ENCODE measurements at regions not wholly inside any gene's neighbourhood (a gene's known extent, or its start where the extent isn't known, plus 50 kb on each side); places are given as distances from the start of the nearest gene placed in this dataset.
"Not testable (repeated sequence)": the region's sequence is repeated elsewhere in the genome, so short reads cannot be mapped to it uniquely, and the experiment has no call there.

DNA sequence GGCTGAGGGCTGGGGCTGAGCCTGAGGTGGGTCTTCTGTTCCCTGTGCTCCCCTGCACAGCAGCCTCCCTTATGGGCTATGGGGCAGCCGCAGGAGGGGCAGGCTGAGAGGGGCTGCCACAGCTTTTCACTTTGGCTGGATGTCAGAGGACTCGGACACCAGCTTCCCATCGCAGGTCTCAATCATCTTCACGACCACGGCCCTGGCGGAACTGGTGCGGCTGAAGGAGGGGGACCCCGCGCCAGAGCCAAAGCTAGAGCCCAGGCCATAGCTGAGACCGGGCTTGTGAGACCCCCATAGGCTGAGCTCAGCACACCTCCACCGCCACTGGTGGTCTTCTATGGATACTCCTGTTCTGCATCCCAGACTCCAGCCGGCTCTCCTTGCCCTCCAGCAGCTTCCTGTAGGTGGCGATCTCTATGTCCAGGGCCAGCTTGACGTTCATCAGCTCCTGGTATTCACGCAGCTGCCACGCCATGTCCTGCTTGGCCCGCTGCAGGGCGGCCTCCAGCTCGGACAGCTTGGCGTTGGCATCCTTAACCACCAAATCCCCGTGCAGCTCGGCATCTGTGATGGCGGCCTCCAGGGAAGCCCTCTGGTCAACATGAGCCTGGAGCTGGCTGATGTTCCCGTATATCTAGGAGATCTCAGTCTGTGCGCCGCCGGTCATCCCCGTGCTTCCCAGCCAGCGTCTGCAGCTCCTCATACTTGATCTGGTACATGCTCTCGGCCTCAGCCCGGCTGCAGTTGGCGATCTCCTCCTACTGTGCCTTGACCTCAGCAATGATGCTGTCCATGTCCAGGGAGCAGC lies 181.7 kb upstream of the SYNPR start:
- no peak for DNase-seq (ENCODE audit: low read depth, low spot score)

DNA sequence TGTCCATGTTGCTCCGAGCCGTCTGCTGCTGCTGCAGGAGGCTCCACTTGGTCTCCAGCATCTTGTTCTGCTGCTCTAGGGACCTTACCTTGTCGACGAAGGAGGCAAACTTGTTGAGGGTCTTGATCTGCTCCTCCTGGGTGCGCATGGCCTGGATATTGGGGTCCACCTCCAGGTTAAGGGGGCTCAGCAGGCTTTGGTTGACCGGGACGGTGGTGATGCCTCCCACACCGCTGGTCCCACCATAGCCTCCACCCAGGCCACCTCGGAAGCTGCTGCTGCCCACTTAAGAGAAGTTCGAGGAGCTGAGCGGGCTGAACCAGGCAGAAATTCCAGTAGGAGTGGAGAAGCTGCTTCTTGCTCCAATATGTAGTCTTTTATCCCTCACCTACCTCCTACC lies 180.7 kb upstream of the SYNPR start:
- no peak for DNase-seq (ENCODE audit: low read depth, low spot score)

DNA sequence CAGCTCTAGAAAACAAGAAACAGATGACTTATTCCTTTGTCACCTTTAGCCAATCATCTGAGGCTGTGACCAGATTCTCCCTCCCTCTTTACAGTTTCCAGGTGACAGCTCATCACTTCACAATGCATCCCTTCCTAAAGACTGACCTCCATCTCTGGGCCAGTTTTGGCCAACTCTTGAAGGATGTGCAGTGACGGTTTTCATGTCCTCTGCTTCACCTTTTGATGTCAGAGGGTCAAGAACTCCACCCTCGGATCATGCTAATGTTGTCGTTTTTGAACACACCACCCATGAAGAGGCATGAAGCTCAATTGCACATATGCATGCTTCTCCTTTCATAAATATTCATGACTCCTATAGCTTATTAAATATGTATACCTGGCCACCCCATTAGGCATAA lies 161.2 kb upstream of the SYNPR start:
- DNase-seq (ENCODE audit: low read depth, low spot score) = no peak

DNA sequence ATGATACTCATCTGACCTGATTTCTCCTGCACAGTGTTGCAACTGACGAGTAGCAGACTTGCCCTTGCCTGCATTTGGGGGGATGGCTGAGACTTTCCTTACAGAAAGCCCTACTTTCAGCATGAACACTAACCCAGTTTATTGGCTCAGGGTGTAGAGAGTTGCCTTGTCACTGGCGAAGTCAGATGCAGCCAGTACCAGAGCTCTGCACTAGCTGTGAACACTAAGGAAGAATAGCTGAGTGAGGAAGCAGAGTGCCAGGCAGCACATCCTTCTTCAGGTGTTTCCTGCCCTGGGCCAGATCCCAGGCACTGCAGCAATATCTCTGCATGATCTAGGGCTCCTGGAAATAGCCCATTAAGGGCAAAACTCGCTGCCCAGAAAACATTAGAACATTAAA lies 154.0 kb upstream of the SYNPR start:
- DNase-seq (ENCODE audit: low read depth, low spot score) = no peak

DNA sequence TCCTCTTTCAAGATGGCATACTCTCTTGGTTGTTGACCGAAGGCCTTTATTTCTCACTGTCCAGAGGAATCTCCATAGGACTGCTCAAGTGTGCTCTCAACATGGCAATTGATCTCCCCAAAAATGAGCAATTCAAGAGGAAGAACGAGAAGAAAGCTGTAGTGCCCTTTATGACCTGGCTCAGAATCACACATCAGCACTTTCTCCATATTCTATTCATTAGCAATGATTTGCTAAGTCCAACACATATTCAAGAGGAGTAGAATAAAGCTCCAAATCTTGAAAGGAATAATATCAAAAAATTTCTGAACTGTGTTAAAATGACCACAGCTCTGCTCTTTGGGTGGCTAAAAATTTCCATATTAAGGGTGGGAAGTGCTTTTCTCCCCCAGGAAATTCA lies 151.6 kb upstream of the SYNPR start:
- no peak for DNase-seq (ENCODE audit: low read depth, low spot score)

DNA sequence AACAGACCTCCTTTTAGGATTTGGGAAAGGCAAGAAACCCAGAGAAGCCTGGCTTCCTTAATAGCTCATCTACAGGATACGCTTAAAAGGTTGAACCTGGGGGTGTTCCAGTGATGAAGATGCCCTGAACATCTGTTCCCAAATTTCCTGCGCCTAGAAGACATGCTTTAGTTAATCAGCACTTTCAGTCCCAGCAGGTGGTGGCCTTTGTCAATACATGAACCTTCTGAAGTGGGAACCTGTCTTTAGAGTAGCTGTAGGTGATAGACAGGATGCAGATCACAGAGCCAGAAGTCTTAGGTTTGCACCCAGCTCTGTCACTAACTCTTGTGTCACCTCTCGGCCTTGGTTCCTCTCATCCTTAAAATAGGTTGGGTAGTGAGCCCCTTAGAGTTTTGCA lies 149.7 kb upstream of the SYNPR start:
- DNase-seq (ENCODE audit: low read depth, low spot score) = no peak

DNA sequence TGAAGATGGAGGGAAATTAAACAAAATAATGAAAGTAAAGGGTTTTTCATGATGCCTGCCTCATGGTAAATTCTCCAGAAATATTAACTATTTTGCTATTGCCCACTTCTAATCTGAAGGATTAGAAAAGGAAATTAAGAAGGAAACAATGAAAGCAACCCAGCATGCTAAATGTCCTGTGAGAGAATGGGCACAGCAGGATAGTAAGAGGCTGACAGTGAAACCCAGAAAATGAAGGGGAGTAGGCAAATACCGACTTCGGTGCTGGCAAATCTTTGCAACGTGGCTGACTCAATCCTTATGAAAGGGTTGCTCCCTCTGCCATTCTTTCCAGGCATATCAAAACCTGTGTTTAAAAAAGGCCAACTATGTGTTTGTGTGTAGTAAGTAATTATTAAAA lies 147.5 kb upstream of the SYNPR start:
- DNase-seq (ENCODE audit: low read depth, low spot score) = no peak

DNA sequence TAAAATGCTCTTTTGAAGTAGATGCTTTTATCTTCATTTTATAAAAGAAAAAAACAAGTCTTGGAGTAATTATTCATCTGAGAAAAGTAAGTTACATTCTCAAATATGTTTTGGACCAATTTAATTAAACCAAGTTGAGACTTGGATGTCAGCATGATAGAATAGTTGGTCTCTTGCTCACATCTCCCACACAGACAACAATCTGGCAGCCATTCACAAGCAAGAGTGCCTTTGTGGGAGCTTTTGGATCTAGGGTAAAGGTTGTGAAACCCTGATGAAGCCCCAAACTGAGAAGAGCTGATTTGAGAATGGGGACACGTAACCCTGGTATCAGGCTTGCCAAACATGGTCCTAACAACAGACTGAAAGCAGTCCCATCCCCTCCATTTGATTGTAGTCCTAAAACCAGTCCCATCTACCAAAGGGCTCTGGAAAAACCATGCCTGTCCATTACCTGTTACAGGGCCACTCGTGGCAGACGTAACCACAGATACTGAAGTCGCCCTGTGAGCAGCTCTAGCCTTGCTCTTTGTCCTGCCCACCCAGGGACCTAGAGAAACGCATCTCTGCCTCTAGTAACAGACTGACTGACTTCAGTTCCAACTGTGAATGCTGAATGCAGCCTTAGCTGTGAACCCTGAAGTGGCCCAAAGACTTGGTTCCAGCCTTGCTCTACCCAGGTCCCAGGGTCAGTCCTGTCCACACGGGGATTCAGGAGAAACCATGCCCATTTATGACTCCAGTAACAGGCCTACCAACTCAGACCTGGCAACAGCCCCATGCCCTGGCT lies 145.5 kb upstream of the SYNPR start:
- no peak for DNase-seq (ENCODE audit: low read depth, low spot score)

DNA sequence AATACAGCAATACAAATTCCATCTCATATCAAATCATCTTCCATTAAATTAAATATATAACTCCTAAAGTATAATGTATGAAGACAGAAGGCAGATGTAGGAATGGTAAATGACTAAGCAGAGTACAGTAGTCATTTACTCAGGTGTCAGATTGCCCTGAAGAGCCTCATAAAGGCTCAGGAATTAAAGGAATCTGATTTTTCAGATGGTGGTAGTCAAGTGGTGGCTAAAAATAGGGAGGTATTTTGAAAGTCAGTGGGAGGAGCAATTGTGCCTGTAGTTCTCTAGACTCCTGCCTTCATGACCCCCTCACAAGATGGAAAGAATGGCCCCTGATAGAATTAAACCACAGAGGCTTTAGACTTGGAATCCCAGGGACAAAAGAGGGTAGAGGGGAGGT lies 142.7 kb upstream of the SYNPR start:
- DNase-seq (ENCODE audit: low read depth, low spot score) = peak; percentile 15

DNA sequence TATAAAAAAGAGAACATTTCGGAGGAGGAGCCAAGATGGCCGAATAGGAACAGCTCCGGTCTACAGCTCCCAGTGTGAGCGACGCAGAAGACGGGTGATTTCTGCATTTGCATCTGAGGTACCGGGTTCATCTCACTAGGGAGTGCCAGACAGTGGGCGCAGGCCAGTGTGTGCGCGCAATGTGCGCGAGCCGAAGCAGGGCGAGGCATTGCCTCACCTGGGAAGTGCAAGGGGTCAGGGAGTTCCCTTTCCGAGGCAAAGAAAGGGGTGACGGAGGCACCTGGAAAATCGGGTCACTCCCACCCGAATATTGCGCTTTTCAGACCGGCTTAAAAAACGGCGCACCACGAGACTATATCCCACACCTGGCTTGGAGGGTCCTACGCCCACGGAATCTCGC lies 141.9 kb upstream of the SYNPR start:
- not testable (repeated sequence) for DNase-seq (ENCODE audit: low read depth, low spot score)

DNA sequence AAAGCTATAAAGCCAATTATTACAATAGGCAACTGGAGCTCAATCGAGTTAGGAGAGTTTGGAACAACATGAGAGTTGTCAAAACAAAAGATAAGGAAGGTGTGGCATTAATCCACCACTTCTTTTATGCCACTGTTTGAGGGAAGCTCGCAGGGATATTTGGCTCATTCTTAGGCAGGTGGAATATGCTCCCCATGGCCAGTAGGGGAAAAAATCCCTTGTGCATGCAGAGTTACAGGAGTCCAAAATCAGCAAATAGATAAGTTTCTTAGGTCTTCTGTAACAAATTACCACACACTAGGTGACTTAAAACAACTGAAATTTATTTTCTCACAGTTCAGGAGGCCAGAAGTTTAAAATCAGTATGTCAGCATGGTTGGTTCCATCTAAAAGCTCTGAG lies 135.4 kb upstream of the SYNPR start:
- no peak for DNase-seq (ENCODE audit: low read depth, low spot score)

DNA sequence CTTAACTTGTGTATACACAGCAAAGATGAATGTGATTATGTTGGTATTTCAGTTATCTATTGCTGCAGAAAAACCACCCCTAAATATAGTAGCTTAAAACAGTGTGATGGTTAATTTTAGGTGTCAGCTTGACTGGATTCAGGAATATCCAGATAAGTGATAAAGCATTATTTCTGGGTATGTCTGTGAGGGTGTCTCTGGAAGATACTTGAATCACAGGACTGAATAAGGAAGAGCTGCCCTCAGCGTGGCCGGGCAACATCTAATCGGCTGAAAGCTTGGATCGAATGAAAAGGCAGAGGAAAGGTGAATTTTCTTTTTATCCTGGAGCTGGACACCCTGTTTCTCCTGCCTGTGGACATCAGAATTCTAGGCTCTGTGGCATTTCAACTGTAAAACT lies 132.0 kb upstream of the SYNPR start:
- DNase-seq (ENCODE audit: low read depth, low spot score) = no peak

DNA sequence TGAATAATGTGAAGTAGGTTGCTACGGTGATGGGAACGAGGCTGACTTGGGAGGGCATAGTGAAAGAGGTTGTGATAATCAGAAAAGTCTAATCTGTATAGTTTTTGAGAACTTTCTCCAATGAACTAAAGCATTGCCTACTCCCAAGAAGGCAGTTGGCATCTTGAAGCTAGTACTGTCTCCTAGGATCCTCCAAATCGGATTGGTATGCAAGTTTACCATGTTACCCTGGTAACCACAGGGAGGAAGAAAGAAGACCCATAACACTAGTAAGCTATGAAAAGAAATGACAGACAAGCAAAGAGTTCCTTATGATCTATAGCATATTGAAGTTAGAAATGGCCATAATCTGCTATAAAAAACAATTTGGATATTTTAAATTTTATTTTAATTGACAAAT lies 127.2 kb upstream of the SYNPR start:
- DNase-seq (ENCODE audit: low read depth, low spot score) = no peak

DNA sequence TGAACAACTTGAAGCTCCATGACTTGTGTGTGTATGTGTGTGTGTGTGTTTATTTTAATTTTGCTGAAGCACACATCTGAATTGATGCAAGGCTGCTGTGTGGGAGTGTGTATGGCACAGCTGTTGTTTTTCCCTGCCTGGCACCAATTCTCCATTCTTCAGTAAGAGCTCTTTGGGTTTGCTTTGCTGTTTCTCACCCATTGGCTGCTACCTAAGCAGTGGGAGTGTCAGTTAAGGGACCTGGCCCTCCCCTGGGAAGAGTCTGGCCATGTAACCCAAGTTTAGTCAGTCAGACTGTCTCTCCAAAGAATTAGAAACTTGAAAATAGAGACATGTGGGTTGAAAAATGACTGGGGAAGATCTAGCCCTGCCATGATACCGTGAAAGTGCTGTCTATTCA lies 126.2 kb upstream of the SYNPR start:
- DNase-seq (ENCODE audit: low read depth, low spot score) = no peak

DNA sequence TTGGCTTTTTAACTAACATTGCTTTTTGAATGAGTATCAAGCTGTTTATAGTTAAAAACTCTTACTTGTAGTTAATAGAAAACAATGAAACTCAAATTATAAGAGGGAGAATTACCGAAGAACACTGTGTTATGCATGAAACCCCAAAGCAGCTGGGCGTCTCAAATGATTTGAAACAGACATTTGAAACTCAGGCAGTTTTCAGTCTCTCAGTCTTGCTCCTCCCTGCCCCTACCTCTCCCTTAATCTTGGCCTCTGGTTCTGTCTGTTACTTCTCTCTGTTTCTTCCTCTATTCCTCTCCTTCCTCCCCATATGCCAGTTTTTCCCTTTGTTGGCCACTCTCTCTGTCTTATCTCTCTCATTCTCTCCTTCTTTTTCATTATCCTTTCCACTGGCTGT lies 118.3 kb upstream of the SYNPR start:
- no peak for DNase-seq (ENCODE audit: low read depth, low spot score)

DNA sequence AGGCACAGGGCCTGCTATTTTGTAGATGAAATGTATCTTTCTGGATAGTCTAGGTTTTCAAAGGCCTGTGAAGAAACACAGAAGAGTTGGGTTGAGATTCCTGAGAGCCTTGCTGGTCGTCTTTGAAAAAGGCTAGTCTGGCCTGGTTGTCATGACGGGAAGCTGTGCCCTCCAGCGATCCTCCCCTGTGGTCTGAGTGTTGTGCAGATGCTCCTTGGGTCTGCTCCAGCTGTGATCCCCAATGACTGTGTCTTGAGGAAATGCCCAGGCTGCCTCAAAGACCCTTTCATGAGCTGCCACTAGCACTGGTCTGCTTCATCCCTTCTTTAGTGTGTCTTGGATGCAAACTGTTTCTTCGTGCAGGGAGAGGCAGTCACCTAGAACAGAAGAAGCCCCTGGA lies 111.0 kb upstream of the SYNPR start:
- DNase-seq (ENCODE audit: low read depth, low spot score) = peak; percentile 80

DNA sequence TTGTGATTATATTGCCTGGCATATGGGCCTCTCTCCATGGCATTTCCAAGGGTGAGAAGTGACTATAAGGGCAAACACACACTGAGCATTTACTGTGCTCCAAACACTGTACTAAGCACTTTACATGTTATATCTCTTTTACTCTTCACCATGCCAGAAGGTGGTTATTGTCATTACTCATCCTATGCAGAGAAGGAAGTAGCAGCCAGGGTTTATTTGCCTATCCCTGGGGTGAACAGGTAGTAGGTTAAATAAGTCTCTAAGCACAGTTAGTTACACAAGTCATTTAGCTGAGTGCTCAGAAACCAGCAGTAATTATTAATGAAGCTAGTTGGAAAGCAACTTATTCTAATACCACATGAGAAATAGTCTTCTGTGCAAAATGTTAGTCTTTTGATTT lies 109.9 kb upstream of the SYNPR start:
- no peak for DNase-seq (ENCODE audit: low read depth, low spot score)

DNA sequence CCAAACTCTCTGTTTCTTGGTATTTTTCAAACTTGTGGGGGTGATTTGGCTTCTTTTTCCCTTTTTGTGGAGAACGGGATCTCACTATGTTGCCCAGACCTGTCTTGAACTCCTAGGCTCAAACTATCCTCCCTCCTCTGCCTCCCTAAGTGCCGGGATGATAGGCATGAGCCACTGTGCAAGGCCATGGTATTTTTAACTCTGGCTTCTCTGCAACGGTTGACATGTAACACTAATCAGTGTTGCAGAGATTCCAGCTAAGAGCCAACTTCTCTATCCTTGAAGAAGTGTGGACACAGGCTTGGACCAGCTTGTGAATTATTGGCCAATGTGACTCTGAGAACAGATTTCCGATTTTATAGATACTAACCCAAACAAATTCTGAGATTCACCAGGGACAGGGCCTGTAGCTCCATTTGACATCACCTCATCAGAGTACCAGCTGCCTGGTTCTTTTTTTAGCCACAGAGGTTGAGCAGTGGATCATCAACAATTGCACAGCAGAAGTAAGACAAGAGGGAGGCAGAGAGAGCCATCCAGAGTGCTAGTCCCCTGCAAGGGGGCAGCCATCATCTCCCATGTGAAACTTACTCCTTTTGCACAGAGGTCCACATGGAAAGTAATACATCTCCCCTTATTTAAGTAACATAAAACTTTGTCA lies 98.1 kb upstream of the SYNPR start:
- DNase-seq (ENCODE audit: low read depth, low spot score) = no peak

DNA sequence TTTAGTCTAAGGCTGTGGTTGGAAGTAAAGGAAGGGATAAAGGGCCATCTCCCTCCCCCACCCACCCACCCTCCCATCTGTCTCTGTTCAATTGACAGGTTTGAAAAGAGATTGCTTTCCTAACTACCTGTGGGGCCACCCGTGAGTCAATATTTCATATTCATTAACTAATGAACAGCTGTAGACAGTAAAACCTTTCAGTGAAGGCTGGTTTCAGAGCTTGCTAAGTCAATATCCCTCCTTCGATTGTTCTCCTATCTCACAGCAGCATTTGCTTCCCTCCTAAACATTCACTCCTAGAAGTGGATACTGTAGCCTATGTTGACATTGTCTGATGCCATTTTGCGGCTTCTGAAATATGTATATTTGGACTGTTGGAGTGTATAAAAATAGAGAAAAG lies 85.9 kb upstream of the SYNPR start:
- DNase-seq (ENCODE audit: low read depth, low spot score) = no peak

DNA sequence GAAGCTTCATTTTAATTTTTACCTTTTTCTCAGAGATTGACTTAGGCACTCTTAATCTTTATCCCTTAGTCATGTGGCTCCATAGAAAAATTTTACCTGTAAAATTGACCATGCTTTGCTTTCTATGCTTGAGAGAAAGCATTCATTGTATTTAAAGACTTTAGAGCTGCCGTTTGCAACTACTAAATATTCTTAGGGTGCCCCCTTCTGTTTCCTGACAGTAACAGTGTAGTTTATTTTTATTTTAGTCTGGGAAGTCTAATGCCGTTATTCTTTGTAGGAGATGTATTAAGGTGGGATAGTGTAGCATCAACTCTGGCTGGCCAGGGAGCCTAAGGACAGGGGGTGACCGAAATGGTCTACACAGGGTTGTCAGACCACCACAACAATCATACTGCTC lies 84.5 kb upstream of the SYNPR start:
- no peak for DNase-seq (ENCODE audit: low read depth, low spot score)

DNA sequence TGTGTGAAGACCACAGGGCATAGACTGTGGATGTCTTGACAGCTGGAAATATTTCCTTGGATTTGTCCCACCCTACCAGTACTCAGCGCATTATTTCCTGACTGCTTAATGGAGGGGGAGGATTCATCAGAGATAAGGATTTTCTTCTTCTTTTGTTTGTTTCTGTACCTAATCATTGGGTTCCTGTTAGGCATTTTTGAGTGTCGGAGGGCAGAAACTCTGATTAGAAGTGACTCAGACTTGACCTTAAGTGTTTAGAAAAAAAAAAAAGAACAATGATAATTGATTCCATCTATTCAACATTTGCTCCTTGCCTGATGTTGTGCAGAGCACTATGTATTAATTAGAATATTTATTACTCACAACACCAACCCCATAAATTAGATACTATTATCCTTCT lies 78.5 kb upstream of the SYNPR start:
- DNase-seq (ENCODE audit: low read depth, low spot score) = no peak

DNA sequence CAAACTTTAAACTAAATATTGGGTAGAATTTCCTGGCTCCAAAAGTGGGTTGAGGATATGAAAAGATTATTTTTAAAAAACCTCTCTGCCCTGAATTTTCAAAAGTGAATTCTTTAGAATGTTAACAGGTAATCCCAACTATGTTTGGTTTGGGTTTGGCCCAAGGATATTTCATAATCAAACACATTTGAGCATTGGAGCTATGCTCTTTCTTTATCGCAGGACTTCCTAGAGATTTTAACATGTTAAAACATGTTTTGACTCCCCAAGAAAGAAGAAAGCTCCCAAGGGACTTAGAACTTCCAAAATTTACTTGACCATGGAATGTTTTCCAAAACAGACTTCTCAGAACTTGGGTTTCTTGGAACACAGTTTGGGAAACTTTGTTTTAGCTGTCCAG lies 75.6 kb upstream of the SYNPR start:
- DNase-seq (ENCODE audit: low read depth, low spot score) = no peak

DNA sequence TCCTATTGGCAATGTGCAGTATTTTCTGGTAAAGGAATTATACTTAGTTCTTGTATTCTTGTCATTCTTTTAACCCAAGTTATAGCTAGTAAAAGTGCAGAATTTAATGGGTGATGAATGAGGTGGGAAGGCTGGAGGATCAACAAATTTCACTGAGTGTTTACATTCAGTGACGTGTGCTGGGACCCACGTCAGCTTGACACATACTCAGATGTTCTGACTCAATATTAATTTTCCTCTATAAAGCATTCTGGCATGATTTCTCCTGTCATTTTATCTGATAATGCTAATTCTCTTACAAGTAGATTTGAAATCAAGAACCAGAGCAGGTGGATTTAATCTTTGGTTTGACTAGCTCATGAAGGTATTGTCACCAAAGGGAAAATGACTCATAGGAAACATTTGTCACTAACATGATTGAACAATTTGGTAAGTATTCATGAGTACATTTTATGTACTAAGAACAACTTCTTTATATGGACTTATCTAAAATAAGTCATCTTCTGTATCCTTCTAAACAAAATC lies 71.0 kb upstream of the SYNPR start:
- no peak for DNase-seq (ENCODE audit: low read depth, low spot score)
